SK-MEL-5 (cell line): ENCODE measurements at regions not wholly inside any gene's neighbourhood (a gene's known extent, or its start where the extent isn't known, plus 50 kb on each side); places are given as distances from the start of the nearest gene placed in this dataset.

Experiments
- DNase-seq: peaks from one replicate; pipeline ENCODE4 v3.0.0-alpha.2; 2016; ENCODE audit warnings: low read depth, low spot score
- in situ Hi-C: cut with HindIII; loops from 2 replicates; pipeline ENCODE4 v1.10.0; 2016; ENCODE audit warnings: low sequenced_read_pairs, high pct_unique_total_duplicates, low pct_unique_long_range_greater_than_20kb

- in situ Hi-C loops: no loop called here
- DNase-seq: no peak
Observed at GRCh38 chr15:35647303-35647702, 101.3 kb upstream of the DPH6 start.

- in situ Hi-C loops: no loop called here
Observed at GRCh38 chr15:35648941-35649340, 103.0 kb upstream of the DPH6 start.

GRCh38 chr15:35649575-35649974, 103.6 kb upstream of the DPH6 start:
- DNase-seq: no peak
- in situ Hi-C loops: no loop called here

More at GRCh38 chr15:35648941-35649340, 103.0 kb upstream of the DPH6 start:
- DNase-seq: no peak

GRCh38 chr15:35654332-35654731, 108.4 kb upstream of the DPH6 start:
- no peak for DNase-seq
- in situ Hi-C loops: no loop called here

GRCh38 chr15:35657679-35658311, 111.8 kb upstream of the DPH6 start:
- DNase-seq: no peak
- in situ Hi-C loops: no loop called here

GRCh38 chr15:35663956-35664355, 118.0 kb upstream of the DPH6 start:
- in situ Hi-C loops: no loop called here
- DNase-seq: no peak

- in situ Hi-C loops: no loop called here
- no peak for DNase-seq
Observed at GRCh38 chr15:35665896-35666536, 120.1 kb upstream of the DPH6 start.

GRCh38 chr15:35667908-35668307, 121.9 kb upstream of the DPH6 start:
- no peak for DNase-seq
- in situ Hi-C loops: no loop called here

- no peak for DNase-seq
- in situ Hi-C loops: no loop called here
Observed at GRCh38 chr15:35669021-35669420, 123.1 kb upstream of the DPH6 start.

GRCh38 chr15:35669432-35670045, 123.6 kb upstream of the DPH6 start:
- DNase-seq: no peak
- in situ Hi-C loops: no loop called here

- in situ Hi-C loops: no loop called here
- no peak for DNase-seq
Observed at GRCh38 chr15:35671197-35671596, 125.2 kb upstream of the DPH6 start.

GRCh38 chr15:35671981-35672380, 126.0 kb upstream of the DPH6 start:
- in situ Hi-C loops: no loop called here
- DNase-seq: no peak

GRCh38 chr15:35673093-35673684, 127.2 kb upstream of the DPH6 start:
- in situ Hi-C loops: no loop called here
- no peak for DNase-seq

- no peak for DNase-seq
- in situ Hi-C loops: no loop called here
Observed at GRCh38 chr15:35674873-35675781, 129.2 kb upstream of the DPH6 start.

GRCh38 chr15:35678774-35679173, 132.8 kb upstream of the DPH6 start:
- DNase-seq: no peak
- in situ Hi-C loops: no loop called here

- no peak for DNase-seq
- in situ Hi-C loops: no loop called here
Observed at GRCh38 chr15:35679186-35679585, 133.2 kb upstream of the DPH6 start.

GRCh38 chr15:35680951-35681350, 135.0 kb upstream of the DPH6 start:
- no peak for DNase-seq
- in situ Hi-C loops: no loop called here

- DNase-seq: no peak
- in situ Hi-C loops: no loop called here
Observed at GRCh38 chr15:35686347-35686746, 140.4 kb upstream of the DPH6 start.
